ENCODE measurements at regions not wholly inside any gene's neighbourhood (a gene's known extent, or its start where the extent isn't known, plus 50 kb on each side); places are given as distances from the start of the nearest gene placed in this dataset.
A peak's percentile ranks its signal among the peaks of the same experiment; 100 is the strongest.

GRCh38 chr5:74321326-74321725 lies 319.2 kb downstream of the ENC1 start:
- DNase-seq (ENCODE audit: low read depth in 2 of 2), result no peak

- DNase-seq (ENCODE audit: low read depth in 2 of 2), result no peak
Measured at GRCh38 chr5:74320526-74320925, 320.0 kb downstream of the ENC1 start.

- no peak for DNase-seq (ENCODE audit: low read depth in 2 of 2)
Measured at GRCh38 chr5:74319076-74319475, 321.5 kb downstream of the ENC1 start.

- peak; percentile 24 to 90 for DNase-seq (ENCODE audit: low read depth in 2 of 2)
Measured at GRCh38 chr5:74316064-74316603, 324.4 kb downstream of the ENC1 start.

- no peak for DNase-seq (ENCODE audit: low read depth in 2 of 2)
Measured at GRCh38 chr5:74314906-74315305, 325.6 kb downstream of the ENC1 start.

GRCh38 chr5:74313896-74314295 lies 326.6 kb downstream of the ENC1 start:
- DNase-seq (ENCODE audit: low read depth in 2 of 2), result no peak

GRCh38 chr5:74312746-74313145 lies 327.8 kb downstream of the ENC1 start:
- DNase-seq (ENCODE audit: low read depth in 2 of 2), result no peak

- DNase-seq (ENCODE audit: low read depth in 2 of 2), result no peak
Measured at GRCh38 chr5:74311961-74312360, 328.6 kb downstream of the ENC1 start.

- no peak for DNase-seq (ENCODE audit: low read depth in 2 of 2)
Measured at GRCh38 chr5:74310997-74311930, 329.3 kb downstream of the ENC1 start.

GRCh38 chr5:74310386-74310785 lies 330.1 kb downstream of the ENC1 start:
- DNase-seq (ENCODE audit: low read depth in 2 of 2), result peak in 1 of 2 donors; percentile 23

- no peak for DNase-seq (ENCODE audit: low read depth in 2 of 2)
Measured at GRCh38 chr5:74309050-74309449, 331.5 kb downstream of the ENC1 start.

- no peak for DNase-seq (ENCODE audit: low read depth in 2 of 2)
Measured at GRCh38 chr5:74306845-74307244, 333.7 kb downstream of the ENC1 start.

- no peak for DNase-seq (ENCODE audit: low read depth in 2 of 2)
Measured at GRCh38 chr5:74304536-74304935, 336.0 kb downstream of the ENC1 start.

- no peak for DNase-seq (ENCODE audit: low read depth in 2 of 2)
Measured at GRCh38 chr5:74303578-74303977, 336.9 kb downstream of the ENC1 start.

- no peak for DNase-seq (ENCODE audit: low read depth in 2 of 2)
Measured at GRCh38 chr5:74301576-74301975, 339.0 kb downstream of the ENC1 start.

GRCh38 chr5:74300808-74301389 lies 339.6 kb downstream of the ENC1 start:
- DNase-seq (ENCODE audit: low read depth in 2 of 2), result no peak

GRCh38 chr5:74299833-74300232 lies 340.7 kb downstream of the ENC1 start:
- no peak for DNase-seq (ENCODE audit: low read depth in 2 of 2)

GRCh38 chr5:74296685-74297408 lies 343.7 kb downstream of the ENC1 start:
- peak; percentile 45 to 68 for DNase-seq (ENCODE audit: low read depth in 2 of 2)

GRCh38 chr5:74295676-74296075 lies 344.9 kb downstream of the ENC1 start:
- DNase-seq (ENCODE audit: low read depth in 2 of 2), result no peak

GRCh38 chr5:74295141-74295540 lies 345.4 kb downstream of the ENC1 start:
- no peak for DNase-seq (ENCODE audit: low read depth in 2 of 2)

- no peak for DNase-seq (ENCODE audit: low read depth in 2 of 2)
Measured at GRCh38 chr5:74294231-74294705, 346.3 kb downstream of the ENC1 start.

GRCh38 chr5:74293182-74293581 lies 347.3 kb downstream of the ENC1 start:
- no peak for DNase-seq (ENCODE audit: low read depth in 2 of 2)
